Ovary (tissue), 3 donors: ENCODE measurements at regions not wholly inside any gene's neighbourhood (a gene's known extent, or its start where the extent isn't known, plus 50 kb on each side); places are given as distances from the start of the nearest gene placed in this dataset.

Experiments
- EP300 ChIP-seq: sonication (generic); formaldehyde crosslinking; IDR thresholded peaks from one replicate; pipeline ENCODE4 v1.6.1; 2017; ENCODE audit warnings: antibody characterized with exemption
- POLR2A ChIP-seq: fragments of 450-650 bp; IDR thresholded peaks from one replicate; pipeline ENCODE4 v1.6.1; 2017; ENCODE audit warnings: antibody characterized with exemption, mild to moderate bottlenecking, moderate library complexity
- TF ChIP-seq, protein P1 (sequence below), 3 donors: fragments of 450-650 bp in 2 of 3; fragments of 200-600 bp in 1 of 3; IDR thresholded peaks; one replicate each; pipeline versions ENCODE4 v1.5.1 to v1.8.0; 2016 to 2022; ENCODE audit warnings: antibody characterized with exemption in 3 of 3, mild to moderate bottlenecking in 1 of 3
- donor health status: DM: no; HTN: no; CAD: no.

DNA sequence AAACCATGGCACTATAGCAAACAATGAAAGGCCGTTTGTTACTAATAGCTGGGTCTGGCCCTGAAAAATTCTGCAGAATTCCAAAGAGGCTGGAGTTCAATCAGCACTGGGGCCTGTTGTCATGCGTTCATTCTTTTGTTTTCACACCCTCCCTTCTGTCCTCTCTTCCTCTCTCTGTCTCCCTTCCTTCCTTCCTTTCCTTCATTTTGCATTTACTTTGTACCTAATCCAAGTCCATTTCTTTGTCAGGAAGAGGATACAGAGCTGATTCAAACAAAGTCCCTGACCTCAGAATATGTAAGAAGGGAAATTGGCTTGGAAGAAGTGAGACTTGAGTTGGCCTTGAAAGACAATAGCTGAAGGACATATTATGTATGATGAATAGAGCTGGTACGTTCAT lies 119.6 kb upstream of the LDB2 start:
- TF ChIP-seq, protein P1, sequence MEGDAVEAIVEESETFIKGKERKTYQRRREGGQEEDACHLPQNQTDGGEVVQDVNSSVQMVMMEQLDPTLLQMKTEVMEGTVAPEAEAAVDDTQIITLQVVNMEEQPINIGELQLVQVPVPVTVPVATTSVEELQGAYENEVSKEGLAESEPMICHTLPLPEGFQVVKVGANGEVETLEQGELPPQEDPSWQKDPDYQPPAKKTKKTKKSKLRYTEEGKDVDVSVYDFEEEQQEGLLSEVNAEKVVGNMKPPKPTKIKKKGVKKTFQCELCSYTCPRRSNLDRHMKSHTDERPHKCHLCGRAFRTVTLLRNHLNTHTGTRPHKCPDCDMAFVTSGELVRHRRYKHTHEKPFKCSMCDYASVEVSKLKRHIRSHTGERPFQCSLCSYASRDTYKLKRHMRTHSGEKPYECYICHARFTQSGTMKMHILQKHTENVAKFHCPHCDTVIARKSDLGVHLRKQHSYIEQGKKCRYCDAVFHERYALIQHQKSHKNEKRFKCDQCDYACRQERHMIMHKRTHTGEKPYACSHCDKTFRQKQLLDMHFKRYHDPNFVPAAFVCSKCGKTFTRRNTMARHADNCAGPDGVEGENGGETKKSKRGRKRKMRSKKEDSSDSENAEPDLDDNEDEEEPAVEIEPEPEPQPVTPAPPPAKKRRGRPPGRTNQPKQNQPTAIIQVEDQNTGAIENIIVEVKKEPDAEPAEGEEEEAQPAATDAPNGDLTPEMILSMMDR (IDR thresholded peaks at IDR 0.05): no peak
- TF ChIP-seq POLR2A (no peak), EP300 (no peak)
